ENCODE measurements at regions not wholly inside any gene's neighbourhood (a gene's known extent, or its start where the extent isn't known, plus 50 kb on each side); places are given as distances from the start of the nearest gene placed in this dataset.

DNA sequence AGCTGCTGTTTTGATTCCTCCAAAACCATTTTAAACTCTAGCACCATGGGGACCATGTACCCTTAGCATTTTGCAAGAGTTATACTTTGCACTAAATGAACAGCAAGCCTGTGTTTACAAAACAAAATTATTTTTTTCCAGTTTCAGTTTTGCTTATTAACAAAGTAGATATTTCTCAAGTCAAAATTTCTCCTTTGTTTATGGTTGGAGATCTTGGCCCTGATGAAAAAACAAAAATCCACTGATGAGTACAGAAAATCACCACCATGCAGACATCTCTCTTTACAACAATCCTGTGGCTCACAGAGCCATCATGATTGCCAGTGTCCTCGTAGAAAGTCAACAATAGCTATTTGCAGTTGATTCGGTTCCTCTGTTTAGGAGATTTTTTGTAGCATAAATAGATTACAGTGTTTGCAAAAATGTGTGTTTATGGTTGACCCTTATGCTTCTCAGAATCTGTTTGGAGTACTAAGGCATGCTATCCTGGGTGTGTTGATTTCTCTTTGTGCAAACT, 201.1 kb upstream of the NUDT4 start:
- TF ChIP-seq, protein P1, sequence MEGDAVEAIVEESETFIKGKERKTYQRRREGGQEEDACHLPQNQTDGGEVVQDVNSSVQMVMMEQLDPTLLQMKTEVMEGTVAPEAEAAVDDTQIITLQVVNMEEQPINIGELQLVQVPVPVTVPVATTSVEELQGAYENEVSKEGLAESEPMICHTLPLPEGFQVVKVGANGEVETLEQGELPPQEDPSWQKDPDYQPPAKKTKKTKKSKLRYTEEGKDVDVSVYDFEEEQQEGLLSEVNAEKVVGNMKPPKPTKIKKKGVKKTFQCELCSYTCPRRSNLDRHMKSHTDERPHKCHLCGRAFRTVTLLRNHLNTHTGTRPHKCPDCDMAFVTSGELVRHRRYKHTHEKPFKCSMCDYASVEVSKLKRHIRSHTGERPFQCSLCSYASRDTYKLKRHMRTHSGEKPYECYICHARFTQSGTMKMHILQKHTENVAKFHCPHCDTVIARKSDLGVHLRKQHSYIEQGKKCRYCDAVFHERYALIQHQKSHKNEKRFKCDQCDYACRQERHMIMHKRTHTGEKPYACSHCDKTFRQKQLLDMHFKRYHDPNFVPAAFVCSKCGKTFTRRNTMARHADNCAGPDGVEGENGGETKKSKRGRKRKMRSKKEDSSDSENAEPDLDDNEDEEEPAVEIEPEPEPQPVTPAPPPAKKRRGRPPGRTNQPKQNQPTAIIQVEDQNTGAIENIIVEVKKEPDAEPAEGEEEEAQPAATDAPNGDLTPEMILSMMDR (conservative IDR thresholded peaks at IDR 0.05; ENCODE audit: low read length), result no peak
- TF ChIP-seq EZH2phosphoT487 (IDR thresholded peaks at IDR 0.05; ENCODE audit: borderline replicate concordance, low read depth, low read length), result no peak

All from OCI-LY7 (cell line).